ENCODE measurements at regions not wholly inside any gene's neighbourhood (a gene's known extent, or its start where the extent isn't known, plus 50 kb on each side); places are given as distances from the start of the nearest gene placed in this dataset.

- H3K9me3 ChIP-seq (replicated peaks in 1 of 3): no peaks in the 10 kb centered on the region
- no peak for TF ChIP-seq CTCF (IDR thresholded peaks at IDR 0.05)
- no peak for TF ChIP-seq POLR2A (IDR thresholded peaks at IDR 0.05)
- WGBS, 4 donors: 70 to 87% (median 76%) methylated on average over 2 to 3 of the region's 3 CpGs
- H3K27me3 ChIP-seq: no peaks in the 10 kb centered on the region
- DNase-seq: no peak
- intact Hi-C loops (cut with DNase I): no loop called here
- H3K4me3 ChIP-seq: no peak overlapping the region
- no peaks in the 10 kb centered on the region for H3K4me1 ChIP-seq (replicated peaks in 1 of 2)
- H3K36me3 ChIP-seq (replicated peaks in 1 of 2): no peaks in the 10 kb centered on the region
- no peak overlapping the region for H3K27ac ChIP-seq
Observed at GRCh38 chr11:119531056-119531455, 108.1 kb upstream of the THY1 start.

GRCh38 chr11:119530509-119530908, 107.5 kb upstream of the THY1 start:
- 79 to 91% (median 87%) methylated on average over 6 of the region's 6 CpGs for WGBS, 4 donors

GRCh38 chr11:119529936-119530335, 107.0 kb upstream of the THY1 start:
- WGBS, 4 donors: 44 to 69% (median 57%) methylated on average over 4 of the region's 4 CpGs
- no peaks in the 10 kb centered on the region for H3K4me1 ChIP-seq (replicated peaks in 1 of 2)
- no peak for TF ChIP-seq POLR2A (IDR thresholded peaks at IDR 0.05)
- no peaks in the 10 kb centered on the region for H3K9me3 ChIP-seq (replicated peaks in 1 of 3)
- peak in 1 of 7 donors; percentile 2 for DNase-seq
- no peaks in the 10 kb centered on the region for H3K27me3 ChIP-seq
- intact Hi-C loops (cut with DNase I): no loop called here
- H3K4me3 ChIP-seq: no peak overlapping the region
- H3K36me3 ChIP-seq (replicated peaks in 1 of 2): no peaks in the 10 kb centered on the region
- no peak overlapping the region for H3K27ac ChIP-seq

More at GRCh38 chr11:119530509-119530908, 107.5 kb upstream of the THY1 start:
- no peaks in the 10 kb centered on the region for H3K36me3 ChIP-seq (replicated peaks in 1 of 2)
- no peak overlapping the region for H3K27ac ChIP-seq
- TF ChIP-seq CTCF (IDR thresholded peaks at IDR 0.05) (no peak), POLR2A (IDR thresholded peaks at IDR 0.05) (no peak)
- intact Hi-C loops (cut with DNase I): no loop called here
- H3K9me3 ChIP-seq (replicated peaks in 1 of 3): no peaks in the 10 kb centered on the region
- no peaks in the 10 kb centered on the region for H3K4me1 ChIP-seq (replicated peaks in 1 of 2)
- no peak overlapping the region for H3K4me3 ChIP-seq
- no peaks in the 10 kb centered on the region for H3K27me3 ChIP-seq
- no peak for DNase-seq

GRCh38 chr11:119529063-119529845, 106.3 kb upstream of the THY1 start:
- WGBS, 4 donors: 74 to 86% (median 84%) methylated on average over 11 of the region's 11 CpGs
- intact Hi-C loops (cut with DNase I): no loop called here
- H3K27me3 ChIP-seq: no peaks in the 10 kb centered on the region
- H3K27ac ChIP-seq: no peak overlapping the region
- H3K4me3 ChIP-seq: no peak overlapping the region
- DNase-seq: peak in 1 of 7 donors; percentile 13
- no peaks in the 10 kb centered on the region for H3K4me1 ChIP-seq (replicated peaks in 1 of 2)
- H3K9me3 ChIP-seq (replicated peaks in 1 of 3): no peaks in the 10 kb centered on the region
- no peaks in the 10 kb centered on the region for H3K36me3 ChIP-seq (replicated peaks in 1 of 2)
- TF ChIP-seq POLR2A (IDR thresholded peaks at IDR 0.05) (no peak), CTCF (IDR thresholded peaks at IDR 0.05) (no peak)

- no peak overlapping the region for H3K27ac ChIP-seq
- intact Hi-C loops (cut with DNase I): no loop called here
- DNase-seq: no peak
- WGBS, 4 donors: 84 to 91% (median 87%) methylated on average over 5 of the region's 5 CpGs
- H3K36me3 ChIP-seq (replicated peaks in 1 of 2): no peaks in the 10 kb centered on the region
- no peak for TF ChIP-seq CTCF (IDR thresholded peaks at IDR 0.05)
- H3K9me3 ChIP-seq (replicated peaks in 1 of 3): no peaks in the 10 kb centered on the region
- H3K4me3 ChIP-seq: no peak overlapping the region
- H3K4me1 ChIP-seq (replicated peaks in 1 of 2): no peaks in the 10 kb centered on the region
- no peaks in the 10 kb centered on the region for H3K27me3 ChIP-seq
Observed at GRCh38 chr11:119525867-119526196, 102.9 kb upstream of the THY1 start.
